RWPE2 (cell line): ENCODE measurements at regions not wholly inside any gene's neighbourhood (a gene's known extent, or its start where the extent isn't known, plus 50 kb on each side); places are given as distances from the start of the nearest gene placed in this dataset.

ENCODE experiments used
- ATAC-seq: fragments of 200-7000 bp; cut with Tn5 transposase; 3 replicates; pipeline ENCODE4 v1.9.1; 2021; ENCODE audit warnings: low read depth
- DNase-seq: peaks from one replicate; pipeline ENCODE4 v3.0.0-alpha.2; 2020; ENCODE audit warnings: low spot score
- H3K27ac ChIP-seq: fragments of 450-650 bp; 2 replicates; pipeline ENCODE4 v1.5.1; 2017; ENCODE audit warnings: mild to moderate bottlenecking; ENCODE audit not compliant: poor library complexity, severe bottlenecking
- H3K27me3 ChIP-seq: fragments of 250-450 bp; sonication (Bioruptor Pico); 2 replicates; pipeline ENCODE4 v1.5.1; 2021; ENCODE audit warnings: mild to moderate bottlenecking, moderate library complexity; ENCODE audit not compliant: insufficient read depth, poor library complexity, severe bottlenecking
- H3K36me3 ChIP-seq: fragments of 250-450 bp; sonication (Bioruptor Pico); 2 replicates; pipeline ENCODE4 v1.5.1; 2020; ENCODE audit warnings: low read depth, mild to moderate bottlenecking, moderate library complexity
- H3K4me1 ChIP-seq: fragments of 250-450 bp; sonication (Bioruptor Pico); 2 replicates; pipeline ENCODE4 v1.5.1; 2021; ENCODE audit warnings: mild to moderate bottlenecking, moderate library complexity; ENCODE audit not compliant: insufficient read depth, poor library complexity, severe bottlenecking
- H3K4me3 ChIP-seq: fragments of 250-450 bp; sonication (Bioruptor Pico); 2 replicates; pipeline ENCODE4 v1.5.1; 2021; ENCODE audit warnings: mild to moderate bottlenecking, moderate library complexity; ENCODE audit not compliant: severe bottlenecking
- H3K9me3 ChIP-seq: fragments of 250-450 bp; sonication (Bioruptor Pico); 2 replicates; pipeline ENCODE4 v1.5.1; 2021; ENCODE audit warnings: mild to moderate bottlenecking, moderate library complexity; ENCODE audit not compliant: severe bottlenecking
- CTCF ChIP-seq: fragments of 450-650 bp; IDR thresholded peaks from one replicate; pipeline ENCODE4 v1.5.1; 2017; ENCODE audit warnings: mild to moderate bottlenecking, moderate library complexity; ENCODE audit not compliant: poor library complexity, severe bottlenecking

DNA sequence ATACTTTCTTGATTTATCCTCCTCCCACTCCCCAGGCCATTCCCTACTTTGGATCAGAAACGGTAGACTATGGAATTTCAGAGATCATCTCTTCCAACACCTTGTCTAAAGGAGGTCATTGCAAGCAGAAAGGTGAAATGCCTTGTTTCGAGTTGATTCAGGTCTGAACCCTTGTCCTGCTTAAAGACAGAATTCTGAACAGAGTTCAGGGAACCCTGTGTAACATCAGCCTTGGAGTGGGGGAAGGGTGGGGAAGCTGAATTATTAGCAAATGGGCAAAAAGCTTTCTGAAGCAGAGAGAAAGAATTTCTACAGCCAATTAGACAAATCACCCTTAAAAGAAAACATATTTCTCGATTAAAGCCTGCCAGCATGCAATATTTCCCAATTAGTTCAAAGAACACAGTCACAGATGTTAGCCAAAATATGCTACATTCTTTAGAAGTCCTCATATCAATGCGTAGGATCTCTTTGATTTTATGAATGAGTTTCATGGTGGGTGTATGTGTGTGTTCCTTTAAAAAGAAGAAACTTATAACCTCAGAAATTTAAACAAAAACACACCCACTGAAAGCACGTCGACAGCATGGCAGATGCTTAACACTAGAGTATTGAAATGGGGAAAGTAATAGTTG, 353.1 kb downstream of the RND3 start:
- Histone ChIP-seq H3K4me3 (no peak overlapping the region), H3K27me3 (no peaks in the 10 kb centered on the region), H3K4me1 (peaks cover 28% of the 10 kb centered on the region), H3K27ac (peak overlapping the region; percentile 60), H3K9me3 (no peaks in the 10 kb centered on the region), H3K36me3 (no peaks in the 10 kb centered on the region)
- no peak for ATAC-seq
- DNase-seq: no peak
- TF ChIP-seq CTCF: no peak

- H3K36me3 ChIP-seq: no peaks in the 10 kb centered on the region
- H3K4me1 ChIP-seq: peaks cover 28% of the 10 kb centered on the region
- ATAC-seq (peak; percentile 95), DNase-seq (peak; percentile 55)
- no peaks in the 10 kb centered on the region for H3K27me3 ChIP-seq
- TF ChIP-seq CTCF: no peak
- peak overlapping the region; percentile 60 for H3K27ac ChIP-seq
- H3K4me3 ChIP-seq: no peak overlapping the region
- H3K9me3 ChIP-seq: no peaks in the 10 kb centered on the region
Observed at GRCh38 chr2:150133623-150134022, 353.8 kb downstream of the RND3 start.

- Histone ChIP-seq H3K27me3 (no peaks in the 10 kb centered on the region), H3K4me3 (no peak overlapping the region), H3K36me3 (no peaks in the 10 kb centered on the region), H3K27ac (no peak overlapping the region), H3K4me1 (peaks cover 32% of the 10 kb centered on the region), H3K9me3 (no peaks in the 10 kb centered on the region)
- ATAC-seq (no peak), DNase-seq (no peak)
- no peak for TF ChIP-seq CTCF
Observed at GRCh38 chr2:150129921-150130575, 357.4 kb downstream of the RND3 start.

GRCh38 chr2:150127995-150128394, 359.5 kb downstream of the RND3 start:
- H3K27ac ChIP-seq: peak overlapping the region; percentile 68
- no peaks in the 10 kb centered on the region for H3K9me3 ChIP-seq
- ATAC-seq (no peak), DNase-seq (no peak)
- no peaks in the 10 kb centered on the region for H3K36me3 ChIP-seq
- H3K4me3 ChIP-seq: no peak overlapping the region
- no peaks in the 10 kb centered on the region for H3K27me3 ChIP-seq
- peaks cover 24% of the 10 kb centered on the region for H3K4me1 ChIP-seq
- TF ChIP-seq CTCF: no peak
